DOHH2 (cell line): ENCODE measurements at regions not wholly inside any gene's neighbourhood (a gene's known extent, or its start where the extent isn't known, plus 50 kb on each side); places are given as distances from the start of the nearest gene placed in this dataset.

ENCODE experiments used
- CTCF ChIP-seq: fragments of 200-600 bp; sonication (generic); IDR thresholded peaks from one replicate; pipeline ENCODE4 v1.5.1; 2014; ENCODE audit warnings: antibody characterized with exemption, mild to moderate bottlenecking, low read depth, low read length; ENCODE audit not compliant: poor library complexity, severe bottlenecking
- EZH2phosphoT487 ChIP-seq: fragments of 200-600 bp; sonication (generic); IDR thresholded peaks from 2 replicates; pipeline ENCODE4 v1.6.1; 2017; ENCODE audit warnings: borderline replicate concordance, mild to moderate bottlenecking, antibody characterized with exemption, low read length, moderate library complexity, mixed read lengths

- TF ChIP-seq CTCF, result no peak
- no peak for TF ChIP-seq EZH2phosphoT487
Measured at GRCh38 chr3:110629917-110630316, 441.7 kb upstream of the NECTIN3 start.
